RPMI7951 (cell line): ENCODE measurements at regions not wholly inside any gene's neighbourhood (a gene's known extent, or its start where the extent isn't known, plus 50 kb on each side); places are given as distances from the start of the nearest gene placed in this dataset.

Source experiments
- DNase-seq: peaks from one replicate; pipeline ENCODE4 v3.0.0-alpha.2; 2012; ENCODE audit warnings: low read depth

DNA sequence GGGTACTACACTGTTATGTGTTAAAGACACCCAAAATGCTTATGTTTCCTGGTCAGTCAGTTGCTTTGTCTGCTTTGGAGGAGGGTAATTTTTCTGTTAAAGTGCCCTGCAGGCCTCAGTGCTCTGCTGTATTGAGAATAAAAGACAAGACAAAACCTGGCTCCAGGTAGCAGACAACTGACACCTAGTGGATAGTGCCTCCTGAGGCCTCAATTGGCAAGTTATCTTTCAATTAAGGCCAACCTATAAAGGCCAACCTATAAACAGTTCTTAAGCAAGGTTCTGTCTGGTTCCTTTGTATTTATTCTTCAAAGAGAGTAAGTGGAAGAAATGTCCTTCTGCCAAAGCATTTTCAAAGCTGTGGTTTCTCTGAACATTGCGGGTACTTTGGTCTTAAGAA lies 773.8 kb downstream of the MECOM start:
- no peak for DNase-seq

DNA sequence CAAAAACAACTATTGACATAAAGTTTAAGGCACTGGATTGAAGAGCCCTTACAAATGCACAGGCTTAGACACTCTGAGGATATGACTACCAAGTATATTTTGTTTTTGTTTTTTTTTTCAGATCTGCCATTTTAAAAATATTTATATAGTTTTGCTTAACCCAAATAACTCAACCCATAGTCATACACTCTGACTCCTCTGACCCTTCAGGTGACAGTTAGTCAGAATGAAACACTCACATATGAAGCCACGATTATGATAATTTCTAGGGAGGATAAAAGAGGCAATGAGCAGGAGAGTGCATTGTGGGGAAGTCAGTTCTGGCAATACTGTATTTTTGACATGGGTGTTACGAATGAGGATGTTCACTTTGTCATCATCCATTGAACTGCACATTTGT lies 774.7 kb downstream of the MECOM start:
- DNase-seq, result no peak

DNA sequence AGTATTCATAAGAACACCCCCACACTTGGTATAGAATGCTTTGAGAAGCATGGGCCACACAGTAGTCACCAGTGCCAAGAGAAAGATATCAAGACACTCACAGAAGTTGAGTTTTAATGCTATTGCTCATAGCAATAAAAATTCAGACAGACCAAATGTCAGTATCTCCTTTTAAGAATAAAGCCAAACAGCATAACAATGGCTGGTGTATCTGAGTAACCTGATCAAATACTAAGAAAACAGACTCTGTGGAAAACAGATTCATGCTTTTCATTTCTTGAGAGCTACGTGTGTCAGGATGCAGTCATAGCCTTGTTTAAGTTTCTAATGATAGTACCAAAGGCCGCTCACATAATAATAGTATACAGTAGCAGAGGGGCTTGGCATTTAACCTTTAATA lies 778.5 kb downstream of the MECOM start:
- DNase-seq, result no peak

DNA sequence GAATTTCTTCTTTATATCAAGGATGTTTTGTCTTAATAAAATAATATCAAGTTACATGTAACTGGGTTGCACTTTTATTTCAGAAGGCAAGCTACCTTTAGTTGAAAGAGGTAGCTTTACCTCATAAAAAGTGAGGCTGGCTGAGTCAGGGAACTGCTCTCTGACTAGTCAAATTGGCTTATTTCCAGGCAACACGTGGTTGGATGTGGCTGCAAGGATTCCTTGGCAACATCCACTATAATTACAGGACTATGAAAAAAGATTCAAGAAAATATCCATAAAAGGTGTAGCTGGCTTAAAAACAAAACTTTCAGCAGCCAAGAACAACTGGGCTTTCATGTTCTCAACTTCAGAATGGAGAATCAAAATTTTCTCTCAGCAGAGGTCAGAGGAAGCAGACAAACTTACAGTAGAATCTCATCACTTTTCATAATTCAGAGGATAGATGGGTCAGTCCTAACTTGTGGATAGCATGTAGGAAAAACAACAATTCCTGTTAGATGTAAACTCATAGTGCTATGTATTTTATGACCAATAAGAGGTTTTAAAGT lies 779.1 kb downstream of the MECOM start:
- DNase-seq, result peak; percentile 55

DNA sequence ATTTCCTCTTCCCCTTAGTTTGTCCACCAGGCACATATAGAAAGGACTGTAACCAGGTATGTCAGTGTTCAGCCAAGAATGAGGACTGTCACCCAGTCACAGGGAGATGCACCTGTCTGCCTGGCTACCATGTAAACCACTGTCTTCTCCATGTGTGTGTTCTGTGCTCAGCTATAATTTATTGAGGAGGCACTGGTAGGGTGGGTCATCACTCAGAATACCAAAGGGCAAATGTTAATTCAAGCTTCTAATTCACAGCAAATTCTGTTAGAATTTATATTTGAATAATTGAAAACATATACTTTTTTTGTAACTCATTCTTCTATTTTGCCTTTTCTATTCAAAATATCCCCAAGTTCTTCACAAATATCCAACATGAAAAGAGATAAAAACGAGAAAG lies 780.4 kb downstream of the MECOM start:
- no peak for DNase-seq

DNA sequence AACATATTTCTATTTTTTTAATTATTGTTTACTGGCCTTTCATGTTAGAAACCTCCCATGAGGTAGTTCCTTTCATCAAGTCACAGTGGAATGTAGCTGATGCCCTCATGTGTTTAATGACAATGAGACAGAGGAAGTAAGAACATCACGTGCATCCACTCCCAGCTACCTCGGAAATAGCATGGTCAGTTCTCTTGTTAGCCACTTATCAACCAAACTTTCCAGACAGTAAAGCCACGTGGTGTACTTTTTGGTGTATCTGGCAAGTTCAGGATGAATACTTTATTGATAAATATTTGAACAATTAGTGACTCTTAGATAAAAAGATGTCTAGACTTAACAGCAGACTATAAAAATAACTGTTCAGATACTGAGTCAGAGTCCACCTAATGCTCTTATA lies 781.7 kb downstream of the MECOM start:
- no peak for DNase-seq

DNA sequence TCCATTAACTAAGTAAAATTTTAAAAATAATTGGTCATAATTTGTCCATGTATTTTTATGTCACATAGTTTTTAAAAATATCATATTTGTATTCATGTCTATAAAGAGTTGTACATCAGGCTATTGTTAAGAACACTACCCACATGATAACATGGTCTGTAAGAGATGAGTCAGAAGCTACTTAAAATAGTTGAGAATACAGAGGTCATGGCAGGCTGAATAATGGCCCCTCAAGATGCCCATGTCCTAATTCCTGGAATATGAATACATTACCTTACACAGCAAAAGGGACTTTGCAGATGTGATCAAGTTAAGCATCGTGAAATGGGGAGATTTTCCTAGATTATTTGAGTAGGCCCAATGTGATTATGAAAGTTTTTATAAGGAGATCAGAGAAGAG lies 782.9 kb upstream of the GOLIM4 start:
- DNase-seq, result no peak

DNA sequence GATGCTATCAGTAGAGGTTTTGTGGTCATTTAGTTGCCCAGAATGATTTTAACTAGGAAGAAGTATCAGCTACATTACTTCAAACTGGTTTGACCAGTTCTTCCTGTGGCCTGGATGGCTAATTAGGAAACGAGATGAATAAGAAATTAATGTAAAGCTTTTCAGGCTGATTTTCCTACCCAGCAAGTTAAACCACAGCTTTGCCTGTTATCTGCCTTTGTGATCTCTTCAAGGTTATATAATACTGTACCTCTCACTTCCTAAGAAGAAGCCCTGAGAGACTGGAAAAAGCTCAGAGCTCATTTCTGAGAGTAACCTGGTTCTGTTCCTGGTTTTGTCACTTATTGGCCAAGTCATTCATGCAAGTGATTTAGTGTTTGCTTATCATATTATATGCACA lies 782.2 kb upstream of the GOLIM4 start:
- DNase-seq, result no peak

DNA sequence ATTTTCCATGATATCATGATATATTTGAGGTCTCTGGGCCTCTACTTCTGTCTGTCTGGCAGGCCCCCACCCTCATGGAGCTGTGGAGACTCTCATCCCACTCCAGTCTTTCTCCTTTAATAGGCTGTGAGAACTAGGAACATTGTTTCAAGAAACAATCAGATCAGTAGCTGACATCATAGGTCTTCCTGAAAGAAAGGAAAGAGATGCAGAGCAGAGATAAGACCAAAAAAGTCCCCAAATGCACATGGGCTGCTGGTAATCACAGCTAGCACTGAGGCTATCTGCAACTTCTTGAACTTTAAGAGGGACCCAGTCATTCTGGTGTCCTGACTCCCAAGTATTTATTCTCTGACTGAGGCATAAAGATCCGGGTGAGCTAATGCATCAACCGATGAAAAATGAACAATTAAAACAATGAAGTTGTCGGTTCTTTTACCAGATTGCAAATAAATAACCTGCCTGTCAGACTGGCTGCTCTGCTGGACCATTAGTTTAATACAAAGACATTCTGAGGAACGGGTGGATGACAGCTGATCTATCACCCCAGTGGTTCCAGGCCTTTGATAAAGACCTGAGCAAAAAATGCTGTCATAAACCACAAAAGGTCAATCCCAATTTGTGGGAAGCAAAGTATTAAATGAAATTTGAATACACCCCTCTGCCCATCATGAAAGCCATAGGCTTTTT lies 780.8 kb upstream of the GOLIM4 start:
- DNase-seq, result no peak

DNA sequence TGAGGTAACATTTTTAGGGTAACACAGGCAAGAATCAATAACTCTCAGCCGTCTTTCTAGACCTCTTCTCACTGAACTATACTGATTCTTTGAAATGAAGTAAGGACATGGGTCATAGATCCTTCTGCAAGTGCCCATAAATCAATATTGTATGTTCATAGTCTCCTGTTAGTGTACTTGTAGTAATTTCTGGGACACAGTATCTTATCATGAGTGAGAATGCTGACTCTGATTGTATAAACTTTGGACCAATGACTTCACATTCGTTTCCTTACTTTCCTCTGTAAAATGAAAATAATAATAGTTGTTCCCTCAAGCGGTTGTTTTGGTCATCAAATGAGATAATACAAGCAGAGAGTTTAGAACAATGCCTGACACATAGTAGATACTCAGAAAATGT lies 777.1 kb upstream of the GOLIM4 start:
- no peak for DNase-seq

DNA sequence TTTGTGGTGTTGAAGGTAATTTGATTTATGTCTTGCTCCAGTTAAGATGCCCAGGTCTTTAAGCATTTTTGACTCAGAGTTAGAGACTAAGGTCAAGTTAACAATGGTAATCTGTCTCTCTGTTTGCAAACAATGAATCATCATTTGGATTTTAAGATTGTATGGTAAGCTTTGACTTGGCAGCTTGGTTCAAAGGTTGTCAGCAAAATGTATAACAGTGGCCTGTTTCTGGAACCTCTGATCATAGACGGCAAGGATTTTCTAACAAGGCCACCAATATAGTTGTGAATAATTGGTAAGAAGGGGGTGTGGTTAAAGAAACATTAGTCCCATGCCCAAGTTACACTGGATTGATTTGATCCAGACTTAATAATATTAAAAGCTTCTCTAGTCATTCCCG lies 775.2 kb upstream of the GOLIM4 start:
- no peak for DNase-seq

DNA sequence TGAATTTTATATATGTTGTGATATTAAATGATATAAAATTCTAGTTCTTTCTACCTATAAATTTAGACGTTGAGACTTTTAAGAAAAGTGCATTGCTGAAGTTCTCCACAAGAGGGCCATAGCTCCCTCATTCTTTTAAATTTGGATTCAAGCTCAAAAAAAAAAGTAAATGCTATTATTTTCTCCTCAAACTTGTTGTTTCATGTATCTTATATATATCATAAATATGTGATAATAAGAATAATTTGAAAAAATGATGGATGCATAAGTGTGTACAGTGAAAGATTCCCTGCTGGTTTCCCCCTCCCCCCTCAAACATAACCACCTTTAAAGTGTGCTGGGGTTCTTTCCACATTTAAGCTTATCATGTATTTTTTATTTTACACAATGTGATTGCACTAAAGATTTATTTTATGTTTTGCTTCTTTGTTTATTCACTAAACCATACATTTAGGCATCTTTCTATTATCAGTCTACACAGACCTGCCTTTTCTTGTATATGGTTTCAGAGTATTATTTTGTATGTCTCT lies 769.4 kb upstream of the GOLIM4 start:
- DNase-seq, result peak; percentile 22

DNA sequence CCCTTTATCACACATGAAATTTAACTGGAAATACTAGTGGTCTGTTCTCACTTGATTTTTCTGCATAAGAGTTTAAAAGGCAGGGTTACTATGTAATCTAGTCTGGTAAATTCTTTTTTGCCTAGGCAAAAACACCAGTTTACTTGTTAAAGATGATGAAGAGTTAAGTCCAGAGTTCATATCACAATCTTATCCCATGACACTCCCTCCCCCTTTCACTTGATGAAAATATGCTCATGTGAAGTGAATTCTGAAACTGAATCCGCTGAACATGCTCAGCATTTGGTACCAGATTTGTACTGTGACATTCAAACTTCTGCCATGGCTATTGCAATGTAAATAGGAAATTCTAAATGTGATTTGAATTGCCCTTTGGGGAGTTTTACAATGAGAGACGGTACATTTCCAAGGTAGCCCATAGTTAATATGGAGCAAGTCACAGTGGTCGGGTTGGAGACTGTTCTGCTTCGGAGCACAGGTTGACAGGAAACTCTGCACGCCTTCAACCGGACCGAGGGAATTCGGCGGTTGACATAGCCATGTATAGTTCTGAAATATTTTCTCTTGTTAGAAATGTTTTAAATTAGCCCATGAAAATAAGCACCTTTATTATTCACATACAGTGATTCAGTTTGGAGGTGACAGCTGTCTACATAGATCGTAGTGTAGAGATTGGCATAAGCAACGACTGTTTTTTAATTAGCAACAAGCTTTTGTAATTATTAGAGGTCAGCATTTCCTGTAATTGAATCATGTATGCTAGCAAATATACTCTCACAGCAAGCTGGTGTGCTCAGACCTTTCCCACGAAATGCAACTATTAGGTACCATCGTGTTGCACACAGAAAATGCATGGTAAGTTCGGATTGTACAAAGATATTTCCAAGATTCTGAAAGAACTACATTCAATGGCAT lies 768.6 kb upstream of the GOLIM4 start:
- no peak for DNase-seq

DNA sequence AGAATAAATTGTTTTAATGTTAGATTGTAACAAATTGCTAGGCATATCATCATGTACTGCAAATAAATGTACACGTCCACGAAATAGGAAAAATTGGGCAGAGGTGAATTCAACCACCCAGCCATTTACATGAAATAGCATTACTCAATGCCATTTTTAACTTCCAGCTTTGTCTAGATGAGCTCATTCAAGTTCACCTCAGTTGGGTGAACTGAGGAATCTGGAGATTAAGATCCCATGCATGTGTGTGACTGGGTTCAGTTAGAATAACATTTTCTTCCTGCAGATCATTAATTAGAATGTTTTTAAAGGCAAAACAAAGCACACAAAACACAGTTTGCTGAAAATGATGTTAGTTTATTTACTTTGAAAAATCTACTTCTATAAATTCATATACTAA lies 767.8 kb upstream of the GOLIM4 start:
- no peak for DNase-seq

DNA sequence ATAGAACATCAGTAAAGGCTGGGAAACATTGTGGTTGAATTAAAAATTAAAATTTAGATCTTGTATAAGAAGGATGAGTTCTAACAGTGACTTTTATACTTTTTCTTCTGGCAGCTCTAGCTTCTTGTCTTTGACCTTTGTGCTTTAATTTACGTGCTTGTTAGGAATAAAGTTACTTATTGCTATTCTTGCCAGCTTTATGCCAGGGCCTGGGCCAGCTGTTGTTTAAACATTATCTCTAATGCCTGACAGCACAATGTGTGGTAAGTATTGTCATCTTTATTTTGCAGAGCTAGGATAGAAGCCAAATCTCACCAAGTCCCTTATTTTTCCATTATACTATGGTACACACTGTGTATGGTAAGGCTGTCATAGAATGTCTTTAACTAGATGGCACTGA lies 766.7 kb upstream of the GOLIM4 start:
- DNase-seq, result no peak

DNA sequence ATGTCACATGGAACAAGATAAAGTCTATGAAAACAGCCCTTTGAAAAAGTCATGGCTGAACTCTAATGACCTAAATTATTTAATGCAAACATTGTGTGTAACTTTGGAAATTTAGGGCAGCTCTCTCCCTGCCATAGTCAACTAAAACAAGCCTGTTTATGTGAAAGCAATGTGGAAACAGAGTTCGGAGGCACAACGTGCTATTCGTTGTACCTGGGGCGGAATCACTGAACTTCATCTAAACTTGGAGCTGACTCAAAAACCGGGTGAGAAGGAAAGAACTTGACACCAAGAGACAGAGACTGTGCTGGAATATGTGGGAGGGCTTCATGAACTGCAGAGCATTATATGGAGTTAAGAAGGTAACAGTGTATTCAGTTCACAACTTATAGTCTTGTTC lies 764.9 kb upstream of the GOLIM4 start:
- DNase-seq, result no peak

DNA sequence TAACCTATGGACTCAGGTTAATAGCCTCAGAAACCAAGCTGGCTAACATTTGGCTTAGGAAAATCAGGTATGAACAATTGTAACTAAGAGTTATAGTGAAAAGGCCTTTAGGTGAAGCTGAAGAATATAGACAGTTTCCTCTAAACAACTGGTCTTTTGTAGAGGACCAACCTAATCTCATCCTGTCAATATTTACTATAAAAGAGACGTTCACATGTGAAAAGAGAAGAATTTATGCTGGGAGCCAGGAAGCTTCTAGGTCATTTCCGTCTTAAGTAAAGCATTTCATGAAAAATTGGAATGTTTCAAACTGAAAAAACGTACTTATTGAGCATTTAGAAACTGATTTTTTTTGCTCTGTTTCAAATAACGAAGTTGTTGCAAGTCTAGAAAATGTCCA lies 764.3 kb upstream of the GOLIM4 start:
- DNase-seq, result no peak

DNA sequence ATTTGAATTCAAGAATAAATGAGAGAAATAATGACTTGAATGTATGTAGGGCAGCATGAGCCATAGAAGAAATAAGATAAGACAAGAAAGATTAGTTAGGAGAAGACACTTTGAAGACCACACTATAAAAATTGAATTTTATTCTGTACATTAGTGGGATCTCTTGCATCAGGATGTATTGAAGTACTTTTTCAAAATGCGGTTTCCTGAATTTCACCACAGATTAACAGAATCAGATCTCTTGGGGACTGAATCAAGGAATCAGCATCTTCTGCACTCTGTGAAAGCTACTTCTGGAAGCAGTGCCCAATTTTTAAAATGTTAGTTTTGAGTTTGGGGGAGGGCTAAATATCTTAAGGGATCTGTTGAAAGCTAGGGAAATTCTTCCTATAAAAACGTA lies 763.9 kb upstream of the GOLIM4 start:
- no peak for DNase-seq

DNA sequence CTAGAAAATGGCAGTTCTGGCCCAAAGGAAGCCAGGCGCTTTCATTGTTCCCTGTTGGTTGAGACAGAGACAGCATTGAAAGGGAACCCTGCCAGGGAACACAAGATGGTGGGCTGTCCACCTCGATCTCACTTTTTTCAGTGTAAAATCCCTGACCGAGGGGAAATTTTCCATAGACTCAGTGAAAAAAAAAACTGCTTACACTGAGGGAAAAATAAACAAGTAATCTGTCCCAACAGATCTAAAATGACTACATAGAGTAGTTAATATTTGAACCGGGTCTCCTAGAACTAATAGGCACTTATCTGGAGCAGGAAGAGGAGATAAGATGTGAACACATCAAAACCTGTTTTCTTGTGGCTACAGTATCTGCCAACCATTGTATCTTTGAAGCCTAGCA lies 763.4 kb upstream of the GOLIM4 start:
- DNase-seq, result no peak

DNA sequence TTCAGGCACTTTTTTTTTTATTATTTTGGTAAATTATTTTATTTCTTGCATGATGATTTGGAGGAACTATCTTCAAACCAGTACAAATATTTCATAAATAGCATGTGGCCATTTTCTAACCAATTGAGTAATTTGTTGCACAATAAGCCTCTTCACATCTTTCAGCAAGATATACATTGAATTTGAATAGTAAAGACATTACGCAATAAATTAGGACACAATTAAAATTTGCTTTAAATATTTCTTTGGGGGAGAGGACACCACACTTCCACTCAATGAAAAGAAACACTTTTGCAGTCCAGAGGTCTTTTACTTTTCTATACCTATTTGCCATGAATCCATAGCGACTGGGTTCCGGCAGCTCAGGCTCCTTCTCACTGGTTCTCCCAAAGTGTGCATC lies 762.6 kb upstream of the GOLIM4 start:
- DNase-seq, result no peak

DNA sequence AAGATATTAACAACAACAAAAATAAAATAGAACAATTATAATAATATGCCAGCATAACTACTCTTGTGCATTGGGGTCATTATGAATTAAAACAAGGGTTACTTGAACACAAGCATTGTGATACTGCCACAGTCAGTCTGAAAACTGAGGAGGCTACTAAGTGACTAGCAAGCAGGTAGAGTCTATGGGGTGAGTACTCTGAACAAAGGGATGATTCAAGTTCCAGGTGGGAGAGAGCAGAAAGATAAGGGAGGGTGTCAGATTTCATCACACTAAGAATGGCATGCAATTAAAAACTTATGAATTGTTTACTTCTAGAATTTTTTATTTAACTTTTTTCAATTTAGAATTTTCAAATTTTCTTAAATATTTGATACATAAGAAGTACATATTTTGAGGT lies 754.4 kb upstream of the GOLIM4 start:
- no peak for DNase-seq

DNA sequence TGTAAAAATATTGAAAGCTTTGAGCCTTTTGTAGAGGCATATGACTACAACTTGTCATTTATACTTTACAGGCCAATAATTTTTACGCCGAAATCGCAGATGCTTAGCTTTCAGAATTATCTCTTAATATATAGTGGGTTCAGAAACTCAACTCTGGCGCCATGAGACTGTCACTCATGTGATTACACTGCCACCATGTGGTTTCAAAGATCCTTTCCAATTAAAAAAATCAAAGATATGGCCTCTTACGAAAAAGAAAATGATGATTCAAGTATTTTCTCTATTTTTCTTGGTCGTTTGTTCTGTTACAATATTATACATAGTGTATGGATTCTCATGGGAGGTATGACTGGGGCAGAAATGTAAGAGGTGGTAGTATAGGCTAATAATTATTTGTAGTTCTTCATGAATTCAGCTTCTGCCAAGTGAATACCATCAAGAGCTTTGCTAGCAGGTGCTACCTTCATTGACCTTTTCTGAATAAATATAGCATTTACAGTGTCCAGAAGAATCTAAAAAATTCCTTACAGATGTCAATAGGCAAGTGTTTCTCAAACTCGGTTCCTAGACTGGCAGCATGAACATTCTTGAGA lies 751.7 kb upstream of the GOLIM4 start:
- peak; percentile 29 for DNase-seq
